ENCODE measurements at regions not wholly inside any gene's neighbourhood (a gene's known extent, or its start where the extent isn't known, plus 50 kb on each side); places are given as distances from the start of the nearest gene placed in this dataset.
"Not testable (repeated sequence)": the region's sequence is repeated elsewhere in the genome, so short reads cannot be mapped to it uniquely, and the experiment has no call there.

DNA sequence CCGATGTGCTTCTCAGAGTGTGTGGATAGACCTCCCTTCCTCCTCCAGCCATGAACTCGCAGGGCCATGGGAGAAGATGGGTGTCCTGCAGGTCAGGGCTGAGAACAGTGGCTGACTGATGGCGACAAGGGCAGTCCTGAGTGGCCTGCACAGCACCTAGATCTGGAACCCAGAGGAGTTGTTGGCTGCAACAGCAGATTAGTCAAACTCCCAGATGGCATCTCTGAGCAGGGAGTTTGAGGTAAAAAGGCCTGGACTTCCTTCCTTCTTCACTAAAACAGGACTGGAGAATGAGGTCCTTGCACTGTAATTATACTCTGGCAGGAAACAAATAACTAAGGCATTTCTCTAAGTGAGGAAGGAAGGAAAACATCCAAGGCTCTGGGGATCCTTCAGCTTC, 160.8 kb downstream of the MYCN start:
- H3K9me3 ChIP-seq: no peaks in the 10 kb centered on the region
- DNase-seq (ENCODE audit: low spot score): no peak
- no peaks in the 10 kb centered on the region for H3K27me3 ChIP-seq
- no peaks in the 10 kb centered on the region for H3K4me1 ChIP-seq
- H3K27ac ChIP-seq: no peak overlapping the region
- H3K4me3 ChIP-seq: no peak overlapping the region
- TF ChIP-seq, protein P1, sequence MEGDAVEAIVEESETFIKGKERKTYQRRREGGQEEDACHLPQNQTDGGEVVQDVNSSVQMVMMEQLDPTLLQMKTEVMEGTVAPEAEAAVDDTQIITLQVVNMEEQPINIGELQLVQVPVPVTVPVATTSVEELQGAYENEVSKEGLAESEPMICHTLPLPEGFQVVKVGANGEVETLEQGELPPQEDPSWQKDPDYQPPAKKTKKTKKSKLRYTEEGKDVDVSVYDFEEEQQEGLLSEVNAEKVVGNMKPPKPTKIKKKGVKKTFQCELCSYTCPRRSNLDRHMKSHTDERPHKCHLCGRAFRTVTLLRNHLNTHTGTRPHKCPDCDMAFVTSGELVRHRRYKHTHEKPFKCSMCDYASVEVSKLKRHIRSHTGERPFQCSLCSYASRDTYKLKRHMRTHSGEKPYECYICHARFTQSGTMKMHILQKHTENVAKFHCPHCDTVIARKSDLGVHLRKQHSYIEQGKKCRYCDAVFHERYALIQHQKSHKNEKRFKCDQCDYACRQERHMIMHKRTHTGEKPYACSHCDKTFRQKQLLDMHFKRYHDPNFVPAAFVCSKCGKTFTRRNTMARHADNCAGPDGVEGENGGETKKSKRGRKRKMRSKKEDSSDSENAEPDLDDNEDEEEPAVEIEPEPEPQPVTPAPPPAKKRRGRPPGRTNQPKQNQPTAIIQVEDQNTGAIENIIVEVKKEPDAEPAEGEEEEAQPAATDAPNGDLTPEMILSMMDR (IDR thresholded peaks at IDR 0.05): no peak
- no peaks in the 10 kb centered on the region for H3K36me3 ChIP-seq

DNA sequence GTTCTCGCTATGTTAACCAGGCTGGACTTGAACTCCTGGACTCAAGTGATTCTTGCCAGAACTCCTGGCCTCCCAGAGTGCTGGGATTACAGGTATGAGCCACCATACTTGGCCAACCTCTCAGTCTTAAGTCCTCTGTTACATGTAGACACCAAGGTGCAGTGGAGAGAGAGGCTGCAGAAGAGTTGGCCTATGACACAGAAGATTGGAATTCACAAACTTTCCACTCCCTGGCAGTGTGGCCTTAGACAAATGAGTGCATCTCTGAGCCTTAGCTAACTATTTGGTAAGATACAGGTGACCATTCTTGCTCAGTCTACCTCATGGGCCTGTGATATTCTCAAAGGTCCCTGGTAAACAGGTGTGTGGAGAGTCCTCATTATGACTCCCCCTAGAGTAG, 159.7 kb downstream of the MYCN start:
- Histone ChIP-seq H3K9me3 (no peaks in the 10 kb centered on the region), H3K27me3 (no peaks in the 10 kb centered on the region), H3K36me3 (no peaks in the 10 kb centered on the region), H3K4me1 (no peaks in the 10 kb centered on the region), H3K27ac (no peak overlapping the region), H3K4me3 (no peak overlapping the region)
- DNase-seq (ENCODE audit: low spot score): no peak
- TF ChIP-seq, protein P1 (IDR thresholded peaks at IDR 0.05): no peak

DNA sequence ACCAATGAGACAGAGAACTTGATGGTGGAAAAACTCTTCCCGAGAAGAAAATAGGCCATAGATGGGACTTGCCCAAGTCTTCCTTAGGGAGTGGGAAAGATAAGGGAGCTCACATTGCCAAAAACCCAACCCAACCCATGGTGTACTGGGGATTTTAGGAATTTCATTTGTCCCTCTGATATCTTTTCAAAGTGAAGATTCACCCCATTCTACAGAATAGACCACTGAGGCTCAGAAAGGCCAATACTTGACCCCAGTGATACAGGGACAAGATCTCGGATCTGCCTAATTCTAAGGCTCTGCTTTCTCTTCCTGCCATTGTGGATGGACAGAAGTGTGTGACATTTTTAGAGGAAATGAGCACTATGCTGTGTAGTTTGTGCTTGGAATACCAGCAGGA, 159.0 kb downstream of the MYCN start:
- Histone ChIP-seq H3K4me1 (no peaks in the 10 kb centered on the region), H3K9me3 (no peaks in the 10 kb centered on the region), H3K4me3 (no peak overlapping the region), H3K27me3 (no peaks in the 10 kb centered on the region), H3K27ac (no peak overlapping the region), H3K36me3 (no peaks in the 10 kb centered on the region)
- TF ChIP-seq, protein P1 (IDR thresholded peaks at IDR 0.05): no peak
- no peak for DNase-seq (ENCODE audit: low spot score)

DNA sequence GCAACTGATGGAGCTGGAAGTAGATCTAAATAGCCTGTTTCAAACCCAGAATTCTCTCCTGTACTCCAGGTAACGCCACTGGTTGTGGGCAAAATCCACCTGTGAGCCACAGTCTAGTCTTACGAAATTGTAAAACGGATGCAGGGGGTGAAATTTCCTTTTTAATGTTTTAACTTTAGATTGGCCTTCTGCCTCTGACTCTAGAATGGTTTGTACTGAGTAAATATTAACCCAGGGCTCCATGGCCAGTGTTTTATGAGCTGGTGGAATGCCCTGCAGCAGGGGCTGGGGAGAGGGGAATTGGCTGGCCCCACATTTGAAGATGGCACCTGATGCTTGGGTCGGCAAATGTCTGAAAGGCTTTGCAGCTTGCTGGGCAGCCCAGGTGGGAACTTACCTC, 156.6 kb downstream of the MYCN start:
- Histone ChIP-seq H3K9me3 (no peaks in the 10 kb centered on the region), H3K4me1 (no peaks in the 10 kb centered on the region), H3K36me3 (no peaks in the 10 kb centered on the region), H3K27ac (no peak overlapping the region), H3K4me3 (no peak overlapping the region), H3K27me3 (no peaks in the 10 kb centered on the region)
- TF ChIP-seq, protein P1 (IDR thresholded peaks at IDR 0.05): no peak
- DNase-seq (ENCODE audit: low spot score): no peak

DNA sequence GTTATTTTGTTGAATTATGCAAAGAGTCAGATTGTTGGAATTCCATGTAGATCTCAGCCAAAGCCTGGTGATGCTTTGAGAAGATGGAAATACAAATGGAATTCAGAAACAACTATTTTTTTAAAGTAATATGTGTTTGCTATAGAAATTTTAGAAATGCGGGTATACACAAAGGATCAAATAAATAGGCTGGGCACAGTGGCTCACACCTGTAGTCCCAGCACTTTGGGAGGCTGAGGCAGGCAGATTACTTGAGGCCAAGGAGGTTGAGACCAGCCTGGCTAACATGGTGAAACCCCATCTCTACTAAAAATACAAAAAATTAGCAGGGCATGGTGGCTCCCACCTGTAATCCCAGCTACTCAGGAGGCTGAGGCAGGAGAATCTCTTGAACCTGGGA, 155.1 kb downstream of the MYCN start:
- H3K27me3 ChIP-seq; H3K9me3 ChIP-seq; H3K36me3 ChIP-seq; H3K27ac ChIP-seq; H3K4me1 ChIP-seq; DNase-seq (ENCODE audit: low spot score); H3K4me3 ChIP-seq: not testable (repeated sequence)

DNA sequence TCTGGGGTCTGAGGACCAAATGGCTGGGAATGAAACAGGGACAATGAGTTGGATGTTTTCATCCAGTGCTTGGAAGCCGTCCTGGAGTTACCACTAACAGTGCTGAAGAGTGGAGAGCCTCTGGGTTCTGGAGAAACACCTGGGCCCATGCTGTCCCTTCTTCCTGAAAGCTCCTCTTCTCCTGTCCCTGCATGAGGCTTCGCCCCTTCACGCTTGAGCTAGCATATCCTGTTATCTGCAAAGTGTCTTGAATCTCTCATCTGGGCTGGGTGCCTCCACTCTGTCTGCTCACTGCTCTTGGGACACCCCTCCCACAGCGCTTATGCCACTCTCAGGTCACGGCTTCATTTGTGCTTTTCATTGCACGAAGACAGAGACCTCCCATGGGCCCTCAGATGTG, 154.5 kb downstream of the MYCN start:
- Histone ChIP-seq H3K4me1 (no peaks in the 10 kb centered on the region), H3K27ac (no peak overlapping the region), H3K4me3 (no peak overlapping the region), H3K27me3 (no peaks in the 10 kb centered on the region), H3K36me3 (no peaks in the 10 kb centered on the region), H3K9me3 (no peaks in the 10 kb centered on the region)
- no peak for DNase-seq (ENCODE audit: low spot score)
- TF ChIP-seq, protein P1 (IDR thresholded peaks at IDR 0.05): no peak
